Liver (tissue), 8 donors: ENCODE measurements at regions not wholly inside any gene's neighbourhood (a gene's known extent, or its start where the extent isn't known, plus 50 kb on each side); places are given as distances from the start of the nearest gene placed in this dataset.

Experiments used
- DNase-seq: peaks from one replicate; pipeline ENCODE4 v3.0.0-alpha.2; 2017; ENCODE audit warnings: low spot score
- H3K27ac ChIP-seq, 2 donors: one replicate each; pipeline ENCODE4 v1.7.0; 2013; ENCODE audit warnings: inconsistent platforms in 2 of 2, low read length in 2 of 2, control low read depth in 1 of 2, low read depth in 1 of 2, mild to moderate bottlenecking in 1 of 2
- H3K27me3 ChIP-seq, 4 donors: one replicate each; pipeline versions ENCODE4 v1.6.1 to v1.7.0; 2013; ENCODE audit warnings: low read length in 3 of 4, inconsistent platforms in 1 of 4, mild to moderate bottlenecking in 1 of 4, moderate library complexity in 1 of 4; ENCODE audit not compliant: control insufficient read depth in 4 of 4, insufficient read depth in 4 of 4
- H3K36me3 ChIP-seq, 4 donors: one replicate each; pipeline versions ENCODE4 v1.6.1 to v1.7.0; 2013; ENCODE audit warnings: low read length in 3 of 4, mild to moderate bottlenecking in 3 of 4, low read depth in 1 of 4, moderate library complexity in 1 of 4; ENCODE audit not compliant: control insufficient read depth in 4 of 4, insufficient read depth in 3 of 4
- H3K4me1 ChIP-seq, 4 donors: one replicate each; pipeline versions ENCODE4 v1.6.1 to v1.7.0; 2013; ENCODE audit warnings: low read length in 3 of 4, mild to moderate bottlenecking in 3 of 4, moderate library complexity in 1 of 4; ENCODE audit not compliant: control insufficient read depth in 4 of 4, insufficient read depth in 4 of 4
- H3K4me3 ChIP-seq, 3 donors: one replicate each; pipeline versions ENCODE4 v1.6.1 to v1.7.0; 2013; ENCODE audit warnings: low read length in 3 of 3, control low read depth in 1 of 3, low read depth in 1 of 3, mild to moderate bottlenecking in 1 of 3
- H3K9ac ChIP-seq, 2 donors: one replicate each; pipeline ENCODE4 v1.7.0; 2013; ENCODE audit warnings: low read length in 2 of 2, mild to moderate bottlenecking in 2 of 2, moderate library complexity in 2 of 2, control low read depth in 1 of 2, low read depth in 1 of 2
- H3K9me3 ChIP-seq, 4 donors: one replicate each; pipeline versions ENCODE4 v1.6.1 to v1.7.0; 2013; ENCODE audit warnings: low read length in 3 of 4; ENCODE audit not compliant: control insufficient read depth in 4 of 4
- ATF3 ChIP-seq: IDR thresholded peaks from 2 replicates; pipeline ENCODE4 v1.6.1; 2016; ENCODE audit warnings: antibody characterized with exemption
- CTCF ChIP-seq: fragments of 150-350 bp; IDR thresholded peaks from 2 replicates; pipeline ENCODE4 v1.5.1; 2017; ENCODE audit warnings: improper control_type of control experiment, low read depth, low read length; ENCODE audit not compliant: missing input control
- EGR1 ChIP-seq, 2 donors: IDR thresholded peaks; 2 replicates each; pipeline ENCODE4 v1.6.1; 2016 to 2018; ENCODE audit warnings: antibody characterized with exemption in 2 of 2, low read depth in 2 of 2
- FOXA1 ChIP-seq: IDR thresholded peaks from 2 replicates; pipeline ENCODE4 v1.6.1; 2016; ENCODE audit warnings: antibody characterized with exemption
- FOXA2 ChIP-seq: IDR thresholded peaks from 2 replicates; pipeline ENCODE4 v1.6.1; 2016; ENCODE audit warnings: antibody characterized with exemption
- GABPA ChIP-seq, 2 donors: IDR thresholded peaks in 1 of 2; conservative IDR thresholded peaks in 1 of 2; 2 replicates each; pipeline ENCODE4 v1.6.1; 2016; ENCODE audit warnings: antibody characterized with exemption in 2 of 2, mild to moderate bottlenecking in 1 of 2, moderate library complexity in 1 of 2
- HNF4A ChIP-seq, 2 donors: conservative IDR thresholded peaks; 2 replicates each; pipeline ENCODE4 v1.6.1; 2016; ENCODE audit warnings: antibody characterized with exemption in 2 of 2, mild to moderate bottlenecking in 2 of 2
- HNF4G ChIP-seq: IDR thresholded peaks from 2 replicates; pipeline ENCODE4 v1.6.1; 2016; ENCODE audit warnings: antibody characterized with exemption
- JUND ChIP-seq, 2 donors: IDR thresholded peaks; 2 replicates each; pipeline ENCODE4 v1.6.1; 2016; ENCODE audit warnings: antibody characterized with exemption in 2 of 2
- MAX ChIP-seq: IDR thresholded peaks from 2 replicates; pipeline ENCODE4 v1.6.1; 2016; ENCODE audit warnings: antibody characterized with exemption
- NR2F2 ChIP-seq: IDR thresholded peaks from 2 replicates; pipeline ENCODE4 v1.6.1; 2016; ENCODE audit warnings: antibody characterized with exemption
- RAD21 ChIP-seq, 2 donors: IDR thresholded peaks; 2 replicates each; pipeline ENCODE4 v1.6.1; 2016; ENCODE audit warnings: antibody characterized with exemption in 2 of 2, mild to moderate bottlenecking in 2 of 2
- REST ChIP-seq: IDR thresholded peaks from 2 replicates; pipeline ENCODE4 v1.6.1; 2016; ENCODE audit warnings: antibody characterized with exemption, mild to moderate bottlenecking
- SP1 ChIP-seq: IDR thresholded peaks from 2 replicates; pipeline ENCODE4 v1.6.1; 2018; ENCODE audit warnings: antibody characterized with exemption, mild to moderate bottlenecking
- TAF1 ChIP-seq: conservative IDR thresholded peaks from 2 replicates; pipeline ENCODE4 v1.6.1; 2016; ENCODE audit warnings: antibody characterized with exemption, mild to moderate bottlenecking
- YY1 ChIP-seq: IDR thresholded peaks from 2 replicates; pipeline ENCODE4 v1.6.1; 2016; ENCODE audit warnings: antibody characterized with exemption, mild to moderate bottlenecking
- ZBTB33 ChIP-seq: IDR thresholded peaks from 2 replicates; pipeline ENCODE4 v1.6.1; 2016; ENCODE audit warnings: antibody characterized with exemption
- WGBS: extraction: QIAGEN DNeasy Blood & Tissue Kit; methylation state at CpG from one replicate; pipeline ENCODE4 v1.1.7; 2013; 5-methylcytosine and 5-hydroxymethylcytosine counted together
- donor health status: healthy.
- donor health status: healthy.
- donor health status: healthy.
- donor health status: healthy.
- donor health status: healthy.

- TF ChIP-seq SP1 (no peak), MAX (no peak), HNF4G (no peak), GABPA (IDR thresholded peaks at IDR 0.05 in 1 of 2, conservative IDR thresholded peaks at IDR 0.05 in 1 of 2) (no peak)
Measured at GRCh38 chr2:186959486-186959885, 110.5 kb upstream of the ZSWIM2 start (continued).

- TF ChIP-seq TAF1 (no peak), YY1 (no peak), EGR1 (IDR thresholded peaks at IDR 0.05; ENCODE audit: low read depth in 2 of 2) (no peak), RAD21 (IDR thresholded peaks at IDR 0.05) (no peak), FOXA2 (no peak), MAX (no peak), ATF3 (no peak), REST (no peak), SP1 (no peak), GABPA (IDR thresholded peaks at IDR 0.05 in 1 of 2, conservative IDR thresholded peaks at IDR 0.05 in 1 of 2) (no peak), HNF4A (conservative IDR thresholded peaks at IDR 0.05) (no peak), ZBTB33 (no peak), HNF4G (no peak)
- DNase-seq: no peak
- Histone ChIP-seq H3K27me3 (no peaks in the 10 kb centered on the region), H3K9me3 (no peaks in the 10 kb centered on the region), H3K4me3 (no peak overlapping the region), H3K9ac (no peak overlapping the region), H3K27ac (no peak overlapping the region), H3K4me1 (peaks cover 0 to 6% (median 2%) of the 10 kb centered on the region in 4 donors), H3K36me3 (no peaks in the 10 kb centered on the region)
- 87% methylated on average over 3 of the region's 3 CpGs for WGBS
Measured at GRCh38 chr2:186950694-186951093, 101.7 kb upstream of the ZSWIM2 start.

GRCh38 chr2:186949726-186950256 lies 100.8 kb upstream of the ZSWIM2 start:
- H3K27ac ChIP-seq: no peak overlapping the region
- WGBS: 66% methylated on average over 4 of the region's 4 CpGs
- no peak overlapping the region for H3K4me3 ChIP-seq
- no peaks in the 10 kb centered on the region for H3K9me3 ChIP-seq
- no peaks in the 10 kb centered on the region for H3K27me3 ChIP-seq
- DNase-seq: no peak
- no peak overlapping the region for H3K9ac ChIP-seq
- peaks cover 0 to 6% (median 2%) of the 10 kb centered on the region in 4 donors for H3K4me1 ChIP-seq
- H3K36me3 ChIP-seq: no peaks in the 10 kb centered on the region
- TF ChIP-seq FOXA1 (no peak), FOXA2 (no peak), RAD21 (IDR thresholded peaks at IDR 0.05) (no peak), CTCF (no peak), YY1 (no peak), JUND (IDR thresholded peaks at IDR 0.05) (no peak), TAF1 (no peak), REST (no peak), NR2F2 (no peak), EGR1 (IDR thresholded peaks at IDR 0.05; ENCODE audit: low read depth in 2 of 2) (no peak), GABPA (IDR thresholded peaks at IDR 0.05 in 1 of 2, conservative IDR thresholded peaks at IDR 0.05 in 1 of 2) (no peak)
